HG02852 (cell line): ENCODE measurements at regions not wholly inside any gene's neighbourhood (a gene's known extent, or its start where the extent isn't known, plus 50 kb on each side); places are given as distances from the start of the nearest gene placed in this dataset.
"Not testable (repeated sequence)": the region's sequence is repeated elsewhere in the genome, so short reads cannot be mapped to it uniquely, and the experiment has no call there.

Experiments used
- ATAC-seq: cut with Tn5 transposase; IDR thresholded peaks from one replicate; pipeline ENCODE4 v1.9.1; 2021; ENCODE audit warnings: mild to moderate bottlenecking, moderate library complexity; ENCODE audit not compliant: unreplicated experiment

- ATAC-seq, result not testable (repeated sequence)
Measured at GRCh38 chr10:60523371-60523770, 133.7 kb upstream of the ANK3 start.

- ATAC-seq, result no peak
Measured at GRCh38 chr10:60522617-60523016, 132.9 kb upstream of the ANK3 start.

GRCh38 chr10:60521974-60522405, 132.3 kb upstream of the ANK3 start:
- ATAC-seq, result no peak

GRCh38 chr10:60518745-60519144, 129.1 kb upstream of the ANK3 start:
- ATAC-seq, result no peak

- no peak for ATAC-seq
Measured at GRCh38 chr10:60517805-60518204, 128.1 kb upstream of the ANK3 start.

GRCh38 chr10:60513281-60513680, 123.6 kb upstream of the ANK3 start:
- ATAC-seq, result no peak

GRCh38 chr10:60511477-60512229, 122.0 kb upstream of the ANK3 start:
- ATAC-seq, result no peak

- no peak for ATAC-seq
Measured at GRCh38 chr10:60508831-60509230, 119.2 kb upstream of the ANK3 start.

- no peak for ATAC-seq
Measured at GRCh38 chr10:60508037-60508436, 118.4 kb upstream of the ANK3 start.

GRCh38 chr10:60502621-60503020, 112.9 kb upstream of the ANK3 start:
- ATAC-seq, result no peak

GRCh38 chr10:60498985-60499384, 109.3 kb upstream of the ANK3 start:
- no peak for ATAC-seq

GRCh38 chr10:60497364-60497763, 107.7 kb upstream of the ANK3 start:
- no peak for ATAC-seq

- ATAC-seq, result no peak
Measured at GRCh38 chr10:60496181-60496580, 106.5 kb upstream of the ANK3 start.

- no peak for ATAC-seq
Measured at GRCh38 chr10:60495338-60496055, 105.8 kb upstream of the ANK3 start.

- no peak for ATAC-seq
Measured at GRCh38 chr10:60494774-60495173, 105.1 kb upstream of the ANK3 start.

- no peak for ATAC-seq
Measured at GRCh38 chr10:60491162-60491561, 101.5 kb upstream of the ANK3 start.

GRCh38 chr10:60490013-60490412, 100.3 kb upstream of the ANK3 start:
- ATAC-seq, result no peak

GRCh38 chr10:60488111-60488669, 98.5 kb upstream of the ANK3 start:
- ATAC-seq, result no peak

GRCh38 chr10:60487543-60487942, 97.9 kb upstream of the ANK3 start:
- ATAC-seq, result no peak

GRCh38 chr10:60485025-60485424, 95.3 kb upstream of the ANK3 start:
- ATAC-seq, result no peak

GRCh38 chr10:60480865-60481563, 91.3 kb upstream of the ANK3 start:
- ATAC-seq, result no peak
